HCT116 (cell line): ENCODE measurements at regions not wholly inside any gene's neighbourhood (a gene's known extent, or its start where the extent isn't known, plus 50 kb on each side); places are given as distances from the start of the nearest gene placed in this dataset.

ENCODE experiments used
- ATAC-seq: fragments of 200-7000 bp; cut with Tn5 transposase; 2 replicates; pipeline ENCODE4 v1.9.1; 2020; ENCODE audit warnings: mild to moderate bottlenecking, moderate library complexity
- BruUV-seq: library from RNA; stranded (reverse); fragments of 400-500 nt; replicated peaks from 2 replicates; lab custom pipeline; 2021; lab: Mats Ljungman, UMichigan
- CTCF ChIA-PET: fragments of 300-600 bp; sonication (Branson Sonifier 250); formaldehyde crosslinking; loops from one replicate; lab custom pipeline; 2021; ENCODE audit warnings: antibody characterized with exemption; lab: Charles Lee
- POLR2A ChIA-PET: fragments of 300-600, 350-600 bp; sonication (Branson Sonifier 250); formaldehyde crosslinking; loops from one replicate; lab custom pipeline; 2021; ENCODE audit warnings: antibody characterized with exemption; lab: Charles Lee
- RAD21 ChIA-PET, 2 experiments: fragments of 300-600 bp; sonication (Branson Sonifier 250); formaldehyde crosslinking; loops; one replicate each; lab custom pipeline; 2023; ENCODE audit warnings: low total read pairs in 2 of 2; ENCODE audit not compliant: uncharacterized antibody in 2 of 2, unreplicated experiment in 2 of 2, low non-redundant PET in 1 of 2; lab: Charles Lee
- DNase-seq: peaks from one replicate; pipeline ENCODE4 v3.0.0-alpha.2; 2010; ENCODE audit warnings: low read depth, low spot score
- H2AFZ ChIP-seq: fragments of 200-600 bp; shearing (Covaris generic), sonication (generic); 2 replicates; pipeline ENCODE4 v1.6.1; 2017; ENCODE audit warnings: low read depth, mixed run types, mixed read lengths, antibody characterized with exemption, low read length; ENCODE audit not compliant: poor library complexity, severe bottlenecking
- H3K27ac ChIP-seq: 2 replicates; pipeline ENCODE4 v1.5.1; 2012; ENCODE audit warnings: low read depth, low read length
- H3K27me3 ChIP-seq: fragments of 200-600 bp; sonication (generic); 2 replicates; pipeline ENCODE4 v1.6.1; 2016; ENCODE audit warnings: mixed run types, low read length, mixed read lengths; ENCODE audit not compliant: insufficient read depth
- H3K36me3 ChIP-seq, 2 experiments: fragments of 200-500 bp in 1 of 2; fragments of 200-600 bp in 1 of 2; sonication (Bioruptor generic) in 1 of 2; sonication (generic) in 1 of 2; 2 replicates each; pipeline versions ENCODE4 v1.5.1 to v1.6.1; 2014 to 2016; ENCODE audit warnings: low read length in 2 of 2, inconsistent platforms in 1 of 2, mixed read lengths in 1 of 2, mixed run types in 1 of 2; ENCODE audit not compliant: insufficient read depth in 2 of 2, control insufficient read depth in 1 of 2
- H3K4me1 ChIP-seq, 2 experiments: fragments of 200-600 bp in 1 of 2; sonication (generic) in 1 of 2; 2 replicates each; pipeline versions ENCODE4 v1.5.1 to v1.6.1; 2012 to 2017; ENCODE audit warnings: low read length in 2 of 2, inconsistent platforms in 1 of 2, mild to moderate bottlenecking in 1 of 2, mixed read lengths in 1 of 2, mixed run types in 1 of 2, moderate library complexity in 1 of 2; ENCODE audit not compliant: insufficient read depth in 2 of 2, control insufficient read depth in 1 of 2
- H3K4me2 ChIP-seq: fragments of 200-600 bp; sonication (generic); 2 replicates; pipeline ENCODE4 v1.6.1; 2017; ENCODE audit warnings: mixed run types, low read length, mixed read lengths
- H3K4me3 ChIP-seq, 2 experiments: fragments of 200-600 bp in 1 of 2; sonication (generic) in 1 of 2; replicated peaks in 1 of 2; 2 replicates each; pipeline ENCODE4 v1.5.1; 2011 to 2016; ENCODE audit warnings: low read length in 2 of 2, control low read depth in 1 of 2, low read depth in 1 of 2, mild to moderate bottlenecking in 1 of 2, mixed read lengths in 1 of 2, mixed run types in 1 of 2
- H3K79me2 ChIP-seq: fragments of 200-600 bp; sonication (generic); 2 replicates; pipeline ENCODE4 v1.6.1; 2017; ENCODE audit warnings: mild to moderate bottlenecking, mixed run types, low read length, moderate library complexity, mixed read lengths; ENCODE audit not compliant: insufficient read depth
- H3K9ac ChIP-seq: fragments of 200-600 bp; sonication (generic); 2 replicates; pipeline ENCODE4 v1.6.1; 2016; ENCODE audit warnings: low read length, mixed read lengths
- H3K9me2 ChIP-seq: fragments of 200-600 bp; sonication (generic), shearing (Covaris generic); 2 replicates; pipeline ENCODE4 v1.6.1; 2017; ENCODE audit warnings: mixed run types, mild to moderate bottlenecking, moderate library complexity; ENCODE audit not compliant: insufficient read depth
- H3K9me3 ChIP-seq, 2 experiments: fragments of 200-500 bp in 1 of 2; fragments of 200-600 bp in 1 of 2; sonication (Bioruptor generic) in 1 of 2; sonication (generic) in 1 of 2; 2 replicates each; pipeline ENCODE4 v1.6.1; 2014 to 2017; ENCODE audit warnings: low read length in 2 of 2, mixed read lengths in 2 of 2, inconsistent platforms in 1 of 2, low read depth in 1 of 2, mild to moderate bottlenecking in 1 of 2, mixed run types in 1 of 2, moderate library complexity in 1 of 2; ENCODE audit not compliant: control insufficient read depth in 1 of 2, insufficient read depth in 1 of 2
- H4K20me1 ChIP-seq: fragments of 200-600 bp; sonication (generic), shearing (Covaris generic); 2 replicates; pipeline ENCODE4 v1.6.1; 2017; ENCODE audit warnings: mixed run types, mild to moderate bottlenecking, moderate library complexity; ENCODE audit not compliant: insufficient read depth
- ATF3 ChIP-seq: IDR thresholded peaks from 2 replicates; pipeline ENCODE4 v1.6.1; 2012
- CTCF ChIP-seq, 3 experiments: fragments of 200-600 bp in 1 of 3; sonication (generic) in 1 of 3; IDR thresholded peaks in 2 of 3; conservative IDR thresholded peaks in 1 of 3; 2 replicates each; pipeline ENCODE4 v1.5.1; 2012 to 2017; ENCODE audit warnings: low read depth in 2 of 3, low read length in 2 of 3, antibody characterized with exemption in 1 of 3, borderline replicate concordance in 1 of 3, control low read depth in 1 of 3, mild to moderate bottlenecking in 1 of 3, mixed read lengths in 1 of 3, mixed run types in 1 of 3, moderate library complexity in 1 of 3; ENCODE audit not compliant: insufficient read depth in 1 of 3
- ELF1 ChIP-seq: IDR thresholded peaks from 2 replicates; pipeline ENCODE4 v1.6.1; 2012; ENCODE audit warnings: low read depth, borderline replicate concordance
- FOSL1 ChIP-seq: IDR thresholded peaks from 2 replicates; pipeline ENCODE4 v1.6.1; 2012; ENCODE audit warnings: low read depth
- JUND ChIP-seq: IDR thresholded peaks from 2 replicates; pipeline ENCODE4 v1.6.1; 2012
- RAD21 ChIP-seq: IDR thresholded peaks from 2 replicates; pipeline ENCODE4 v1.6.1; 2012; ENCODE audit warnings: low read depth, mild to moderate bottlenecking
- REST ChIP-seq: IDR thresholded peaks from 2 replicates; pipeline ENCODE4 v1.6.1; 2012; ENCODE audit warnings: low read depth
- SIN3A ChIP-seq: IDR thresholded peaks from 2 replicates; pipeline ENCODE4 v1.6.1; 2012; ENCODE audit warnings: low read depth
- TCF7L2 ChIP-seq: IDR thresholded peaks from 2 replicates; pipeline ENCODE4 v1.7.0; 2011; ENCODE audit warnings: borderline replicate concordance, inconsistent platforms; ENCODE audit not compliant: insufficient read depth, insufficient read length; ENCODE audit errors: extremely low read depth
- YY1 ChIP-seq: IDR thresholded peaks from 2 replicates; pipeline ENCODE4 v1.6.1; 2011; ENCODE audit warnings: low read length, low read depth, moderate library complexity, mild to moderate bottlenecking; ENCODE audit not compliant: insufficient replicate concordance; ENCODE audit errors: extremely low read depth
- ZBTB33 ChIP-seq: IDR thresholded peaks from 2 replicates; pipeline ENCODE4 v1.6.1; 2011; ENCODE audit warnings: mild to moderate bottlenecking, low read length, moderate library complexity; ENCODE audit not compliant: insufficient replicate concordance; ENCODE audit errors: extremely low read depth
- ZFX ChIP-seq: fragments of 450-650 bp; IDR thresholded peaks from 2 replicates; pipeline ENCODE4 v1.6.1; 2017
- intact Hi-C: fragments of 100-400 bp; cut with micrococcal nuclease; formaldehyde crosslinking; loops from 2 replicates; pipeline ENCODE4 v1.10.0; 2022

- H3K27me3 ChIP-seq, result no peaks in the 10 kb centered on the region
- DNase-seq (no peak), ATAC-seq (no peak)
- H3K9ac ChIP-seq, result no peak overlapping the region
- H3K9me2 ChIP-seq, result no peaks in the 10 kb centered on the region
- no peak overlapping the region for H3K4me2 ChIP-seq
- no peaks in the 10 kb centered on the region for H3K4me1 ChIP-seq
- no peaks in the 10 kb centered on the region for H4K20me1 ChIP-seq
- BruUV-seq, result no TSS peak
- H3K36me3 ChIP-seq, result no peaks in the 10 kb centered on the region
- CTCF ChIA-PET, result no interaction called here
- POLR2A ChIA-PET, result no interaction called here
- no peak overlapping the region for H2AFZ ChIP-seq
- no peak overlapping the region for H3K27ac ChIP-seq
- no peaks in the 10 kb centered on the region for H3K79me2 ChIP-seq
- intact Hi-C loops, result no loop called here
- peaks cover 7 to 20% of the 10 kb centered on the region in 2 experiments; a peak in 2 of 4 replicates for H3K9me3 ChIP-seq
- RAD21 ChIA-PET, result no interaction called here
- TF ChIP-seq TCF7L2, result no peak
- no peak for TF ChIP-seq SIN3A
- TF ChIP-seq ATF3, result no peak
- TF ChIP-seq RAD21, result no peak
- no peak for TF ChIP-seq ELF1
- no peak for TF ChIP-seq REST
- TF ChIP-seq ZFX, result no peak
- TF ChIP-seq YY1, result no peak
- no peak for TF ChIP-seq ZBTB33
- no peak for TF ChIP-seq CTCF (IDR thresholded peaks at IDR 0.05 in 2 of 3, conservative IDR thresholded peaks at IDR 0.05 in 1 of 3; ENCODE audit: borderline replicate concordance in 1 of 3, insufficient read depth in 1 of 3, low read depth in 2 of 3, low read length in 2 of 3)
- TF ChIP-seq FOSL1, result no peak
- TF ChIP-seq JUND, result no peak
- H3K4me3 ChIP-seq, result no peak overlapping the region
These were observed 844.8 kb downstream of the MAT2B start for GRCh38 chr5:164350236-164350635.
